GM21367 (cell line): ENCODE measurements at regions not wholly inside any gene's neighbourhood (a gene's known extent, or its start where the extent isn't known, plus 50 kb on each side); places are given as distances from the start of the nearest gene placed in this dataset.

ENCODE experiments used
- ATAC-seq: cut with Tn5 transposase; IDR thresholded peaks from one replicate; pipeline ENCODE4 v1.9.1; 2021; ENCODE audit not compliant: unreplicated experiment

GRCh38 chr17:72512649-72513556 lies 392.1 kb downstream of the SOX9 start:
- no peak for ATAC-seq

- ATAC-seq, result no peak
Measured at GRCh38 chr17:72514321-72514861, 393.6 kb downstream of the SOX9 start.

GRCh38 chr17:72514891-72515290 lies 394.1 kb downstream of the SOX9 start:
- ATAC-seq, result no peak

GRCh38 chr17:72515291-72516065 lies 394.7 kb downstream of the SOX9 start:
- ATAC-seq, result no peak

- ATAC-seq, result no peak
Measured at GRCh38 chr17:72516772-72517399, 396.1 kb downstream of the SOX9 start.

- ATAC-seq, result no peak
Measured at GRCh38 chr17:72517413-72518158, 396.8 kb downstream of the SOX9 start.

GRCh38 chr17:72518159-72518732 lies 397.4 kb downstream of the SOX9 start:
- no peak for ATAC-seq

- no peak for ATAC-seq
Measured at GRCh38 chr17:72518753-72519597, 398.2 kb downstream of the SOX9 start.

- no peak for ATAC-seq
Measured at GRCh38 chr17:72519598-72519936, 398.7 kb downstream of the SOX9 start.

GRCh38 chr17:72520665-72521303 lies 400.0 kb downstream of the SOX9 start:
- no peak for ATAC-seq

GRCh38 chr17:72523491-72523890 lies 402.7 kb downstream of the SOX9 start:
- ATAC-seq, result no peak

- ATAC-seq, result no peak
Measured at GRCh38 chr17:72525225-72526015, 404.6 kb downstream of the SOX9 start.

GRCh38 chr17:72526769-72527168 lies 405.9 kb downstream of the SOX9 start:
- no peak for ATAC-seq

GRCh38 chr17:72527789-72528188 lies 407.0 kb downstream of the SOX9 start:
- ATAC-seq, result no peak

- no peak for ATAC-seq
Measured at GRCh38 chr17:72528683-72529082, 407.9 kb downstream of the SOX9 start.

GRCh38 chr17:72529386-72529785 lies 408.6 kb downstream of the SOX9 start:
- no peak for ATAC-seq

GRCh38 chr17:72530454-72530853 lies 409.6 kb downstream of the SOX9 start:
- ATAC-seq, result no peak

GRCh38 chr17:72531729-72532128 lies 410.9 kb downstream of the SOX9 start:
- ATAC-seq, result no peak
